GM18867 (cell line): ENCODE measurements at regions not wholly inside any gene's neighbourhood (a gene's known extent, or its start where the extent isn't known, plus 50 kb on each side); places are given as distances from the start of the nearest gene placed in this dataset.
"Not testable (repeated sequence)": the region's sequence is repeated elsewhere in the genome, so short reads cannot be mapped to it uniquely, and the experiment has no call there.

Experiments
- ATAC-seq: cut with Tn5 transposase; IDR thresholded peaks from one replicate; pipeline ENCODE4 v1.9.1; 2021; ENCODE audit warnings: mild to moderate bottlenecking, moderate library complexity; ENCODE audit not compliant: unreplicated experiment

DNA sequence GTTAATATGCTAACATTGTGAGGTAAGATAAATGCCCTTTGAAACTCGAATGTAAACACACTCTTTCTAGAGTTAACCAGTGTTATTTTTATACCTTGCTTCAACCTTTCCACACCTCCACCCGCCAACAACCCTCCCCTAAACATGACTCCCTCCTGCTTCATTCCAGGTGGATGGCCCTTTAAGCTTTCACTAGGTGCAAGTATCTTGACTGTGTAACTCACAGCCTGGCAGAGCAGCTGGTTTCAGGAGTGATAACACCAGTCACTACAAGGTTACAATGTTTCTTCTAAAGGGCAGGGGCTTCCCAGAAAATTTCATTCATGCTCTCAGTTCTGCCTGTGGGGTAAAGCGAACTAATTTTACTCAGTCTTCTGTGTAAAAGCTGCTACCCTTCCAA lies 318.1 kb upstream of the FRG1 start:
- not testable (repeated sequence) for ATAC-seq

DNA sequence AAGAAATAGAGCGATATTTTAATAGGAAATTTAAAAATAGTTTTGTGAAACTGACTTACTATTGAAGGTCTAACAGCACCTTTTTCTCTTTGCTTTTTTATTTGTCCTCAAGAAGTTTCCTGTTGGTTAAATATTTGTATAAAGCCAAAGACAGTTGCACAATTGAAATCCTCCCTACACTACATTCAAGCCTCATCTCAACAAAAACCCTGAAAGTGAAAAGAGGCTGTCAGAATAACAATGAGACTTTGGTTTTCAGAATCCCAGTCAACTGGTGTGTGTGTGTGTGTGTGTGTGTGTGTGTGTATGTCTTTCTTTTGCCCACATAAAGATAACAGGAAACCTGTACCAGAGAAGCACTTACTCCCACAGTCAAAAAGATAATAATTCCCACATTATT lies 313.6 kb upstream of the FRG1 start:
- ATAC-seq = not testable (repeated sequence)

DNA sequence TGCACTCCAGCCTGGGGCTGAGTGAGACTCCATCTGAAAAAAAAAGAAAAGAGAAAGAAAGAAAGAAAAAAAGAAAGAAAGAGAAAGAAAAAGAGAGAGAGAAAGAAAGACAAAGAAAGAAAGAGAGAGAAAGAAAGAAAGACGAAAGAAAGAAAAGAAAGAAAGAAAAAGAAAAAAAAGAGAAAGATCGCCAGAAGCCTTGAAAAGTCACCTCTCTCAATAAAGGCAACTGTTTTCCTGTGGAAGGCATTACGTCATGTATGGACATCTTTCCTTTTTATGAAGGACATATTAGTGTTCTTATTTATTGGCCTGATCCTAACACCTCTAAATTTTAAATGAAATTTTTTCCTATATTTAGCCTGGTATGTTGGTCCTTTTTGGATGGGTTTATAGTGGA lies 310.9 kb upstream of the FRG1 start:
- ATAC-seq = not testable (repeated sequence)

DNA sequence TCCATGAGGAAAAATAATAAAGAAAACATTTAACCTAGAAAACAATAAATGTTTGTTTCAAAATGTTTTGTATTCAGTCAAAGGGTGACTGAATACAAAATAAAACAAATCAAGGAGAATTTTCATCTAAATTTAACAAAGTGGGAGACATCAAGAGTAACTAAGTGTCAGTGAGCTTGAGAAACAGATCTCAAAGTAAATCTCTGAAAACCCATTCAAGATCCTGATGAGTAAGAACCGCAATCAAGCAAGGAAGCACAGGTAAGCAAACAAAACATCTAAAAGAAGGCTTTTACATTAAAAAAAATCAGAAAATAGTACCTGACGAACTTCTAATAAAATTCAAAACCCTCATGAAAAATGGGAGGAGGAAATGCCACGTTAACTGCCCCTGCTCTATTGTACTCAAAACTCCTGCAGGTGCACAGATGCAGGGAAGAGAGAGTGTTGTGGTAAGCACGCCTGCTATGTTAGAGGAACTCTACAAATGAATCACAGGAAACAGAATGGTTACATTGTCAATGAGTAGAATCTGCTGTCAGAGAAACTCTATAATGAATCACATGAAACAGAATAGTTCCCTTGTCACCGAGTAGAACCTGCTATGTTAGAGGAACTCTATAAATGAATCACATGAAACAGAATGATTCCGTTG lies 309.6 kb upstream of the FRG1 start:
- peak; percentile 94 for ATAC-seq

DNA sequence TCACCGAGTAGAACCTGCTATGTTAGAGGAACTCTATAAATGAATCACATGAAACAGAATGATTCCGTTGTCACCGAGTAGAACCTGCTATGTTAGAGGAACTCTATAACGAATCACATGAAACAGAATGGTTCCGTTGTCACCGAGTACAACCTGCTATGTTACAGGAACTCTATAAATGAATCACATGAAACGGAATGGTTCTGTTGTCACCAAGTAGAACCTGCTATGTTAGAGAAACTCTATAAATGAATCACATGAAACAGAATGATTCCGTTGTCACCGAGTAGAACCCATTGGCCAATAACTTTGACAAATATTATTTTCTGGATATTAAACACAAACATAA lies 309.1 kb upstream of the FRG1 start:
- not testable (repeated sequence) for ATAC-seq

DNA sequence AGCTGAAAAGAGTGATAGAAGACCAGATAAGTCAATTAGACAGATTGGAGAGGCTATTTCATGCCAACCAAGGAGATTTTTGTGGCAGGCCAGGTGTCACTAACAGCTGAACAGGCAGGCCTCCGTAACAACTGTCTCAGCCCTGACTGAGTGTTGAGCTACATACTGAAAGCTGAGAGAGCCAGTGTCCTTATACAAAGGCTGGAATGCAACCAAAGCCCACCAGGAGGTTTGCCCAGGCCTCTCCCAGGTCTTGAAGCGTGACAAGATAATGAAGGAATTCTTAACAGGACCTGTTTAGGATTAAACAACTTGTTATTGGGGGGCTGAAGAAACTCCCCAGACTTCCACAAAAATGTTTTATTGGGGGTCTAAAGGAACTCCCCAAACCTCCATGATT lies 290.2 kb upstream of the FRG1 start:
- ATAC-seq = not testable (repeated sequence)

DNA sequence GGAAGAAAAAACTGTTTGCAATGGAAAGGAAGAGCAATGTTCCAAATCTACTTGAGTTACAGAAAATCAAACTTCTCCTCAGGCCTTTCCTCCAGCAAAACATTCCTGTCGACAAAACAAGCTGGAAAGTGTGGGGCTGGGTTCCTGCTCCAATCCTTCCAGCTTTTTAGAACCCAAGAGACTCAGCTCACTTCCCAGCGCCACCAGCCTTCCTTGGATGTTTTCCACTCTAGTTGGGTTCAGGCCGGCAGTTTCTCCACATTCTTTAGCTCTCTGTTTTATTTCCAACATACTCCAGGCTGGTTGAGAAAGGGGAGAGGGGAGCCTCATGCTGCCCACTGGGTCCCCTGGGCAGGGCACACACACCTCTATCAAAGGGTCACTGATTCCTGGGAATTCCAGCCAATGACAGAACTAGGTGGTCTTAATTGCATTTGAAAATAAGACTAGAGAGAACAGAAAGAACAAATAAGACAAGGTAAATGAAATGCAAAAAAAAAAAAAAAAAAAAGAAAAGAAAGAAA lies 287.5 kb upstream of the FRG1 start:
- not testable (repeated sequence) for ATAC-seq

DNA sequence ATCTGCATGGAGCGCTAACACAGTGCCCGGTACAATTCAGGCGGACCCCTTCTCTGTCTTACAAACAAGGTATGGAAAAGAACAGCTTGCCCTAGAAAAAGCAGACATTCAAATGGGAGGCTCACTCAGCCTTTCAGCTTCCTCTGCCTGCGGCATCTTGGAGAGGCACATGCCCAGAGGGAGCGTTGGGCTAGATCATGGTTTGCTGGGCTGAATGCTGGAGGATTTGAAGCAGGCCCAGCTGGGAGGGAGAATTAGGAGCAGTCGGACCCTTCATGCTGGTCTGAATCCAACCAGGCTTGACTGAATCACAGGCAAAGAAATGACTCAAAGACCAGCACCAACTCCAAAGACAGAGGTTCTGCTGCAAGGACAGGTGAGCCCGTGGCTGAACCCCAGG lies 286.7 kb upstream of the FRG1 start:
- not testable (repeated sequence) for ATAC-seq

DNA sequence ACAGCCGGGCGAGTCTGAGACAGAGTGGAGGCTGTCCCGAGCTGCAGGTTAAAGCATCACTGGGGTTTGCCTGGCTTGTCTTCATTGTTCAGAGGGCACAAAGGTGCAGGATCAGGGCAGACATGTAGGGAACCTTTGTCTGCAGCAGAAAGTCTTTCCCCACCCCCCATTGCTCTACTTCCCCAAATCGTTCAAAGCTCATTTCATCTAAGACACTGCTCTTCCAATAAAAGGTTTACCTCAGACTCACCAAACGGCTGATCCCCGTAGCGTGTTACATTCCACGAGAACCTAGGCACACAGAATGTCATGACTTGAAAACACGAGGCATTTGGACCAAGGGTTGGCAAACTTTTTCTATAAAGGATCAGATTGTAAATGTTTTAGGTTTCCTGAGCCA lies 286.3 kb upstream of the FRG1 start:
- not testable (repeated sequence) for ATAC-seq

DNA sequence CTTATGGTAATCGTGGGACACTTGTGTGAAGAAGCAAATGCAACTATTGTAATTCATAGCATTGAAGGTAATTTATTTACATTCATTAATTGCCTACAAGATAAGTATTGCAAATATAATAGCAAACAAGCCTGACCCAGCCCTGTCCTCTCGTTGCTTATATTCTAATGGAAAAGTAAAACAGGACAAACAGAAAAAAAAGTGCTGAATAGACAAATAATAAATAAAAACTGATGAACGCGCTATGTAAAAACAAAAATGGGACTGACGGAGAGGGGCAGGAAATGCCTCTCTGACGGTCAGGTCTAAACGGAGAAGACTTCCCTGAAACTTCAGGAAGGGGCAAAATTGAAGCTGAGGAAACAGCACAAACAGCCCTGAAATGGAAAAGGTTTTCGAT lies 284.9 kb upstream of the FRG1 start:
- ATAC-seq = not testable (repeated sequence)

DNA sequence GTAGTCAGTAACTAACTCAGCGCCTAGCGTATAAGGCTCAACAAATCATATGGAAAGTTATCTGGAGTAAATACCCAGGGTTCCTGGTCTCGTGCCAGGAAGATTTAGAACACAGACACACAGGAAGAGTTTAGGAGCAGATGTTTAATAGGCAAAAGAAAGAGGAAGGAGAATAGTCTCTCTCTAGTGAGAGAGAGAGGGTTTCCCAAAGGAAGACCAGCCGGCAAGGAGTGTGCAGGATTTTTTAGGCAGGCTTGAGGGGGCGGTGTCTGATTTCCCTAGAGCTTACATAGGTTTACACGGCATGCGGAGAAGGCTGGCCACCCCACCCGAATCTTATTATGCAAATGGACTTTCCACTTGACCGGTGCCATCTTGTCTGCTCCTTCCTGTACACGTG lies 284.0 kb upstream of the FRG1 start:
- no peak for ATAC-seq

DNA sequence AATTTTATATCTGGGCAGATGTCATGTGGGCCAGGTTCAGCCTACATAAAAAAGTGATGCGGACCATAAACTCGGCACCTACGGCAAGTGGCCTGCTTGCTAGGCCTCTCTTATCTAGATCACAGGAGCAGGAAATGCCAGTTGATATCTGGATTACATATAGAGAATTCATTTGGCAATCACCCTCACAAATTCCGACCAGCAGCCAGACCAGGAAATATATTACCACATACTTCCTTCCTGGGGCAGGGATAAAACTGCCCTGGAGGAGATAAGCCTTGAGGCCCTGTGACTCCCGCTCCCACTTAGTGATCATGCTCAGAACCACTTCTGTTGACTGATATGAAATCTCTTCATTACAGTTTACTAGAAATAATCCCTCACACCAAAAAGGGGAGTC lies 282.4 kb upstream of the FRG1 start:
- not testable (repeated sequence) for ATAC-seq

DNA sequence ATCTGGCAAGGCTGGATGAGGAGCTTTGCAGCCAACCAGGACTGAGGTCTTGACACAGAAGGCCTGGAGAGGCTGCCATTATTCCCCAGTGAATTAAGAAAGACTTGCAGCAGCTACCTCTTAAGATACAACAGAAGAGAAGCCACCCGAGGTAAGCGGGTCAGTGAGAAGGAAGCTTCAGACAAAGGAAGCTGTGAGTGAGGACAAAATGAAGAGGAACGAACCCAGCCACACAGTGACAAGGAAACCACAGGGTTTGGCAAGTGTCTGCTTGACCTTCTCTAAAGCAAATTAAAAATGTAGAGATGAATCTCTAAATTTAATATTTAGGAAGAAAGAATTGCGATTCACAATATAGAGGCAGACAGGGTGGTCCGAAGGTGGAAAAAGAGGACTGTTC lies 281.8 kb upstream of the FRG1 start:
- not testable (repeated sequence) for ATAC-seq

DNA sequence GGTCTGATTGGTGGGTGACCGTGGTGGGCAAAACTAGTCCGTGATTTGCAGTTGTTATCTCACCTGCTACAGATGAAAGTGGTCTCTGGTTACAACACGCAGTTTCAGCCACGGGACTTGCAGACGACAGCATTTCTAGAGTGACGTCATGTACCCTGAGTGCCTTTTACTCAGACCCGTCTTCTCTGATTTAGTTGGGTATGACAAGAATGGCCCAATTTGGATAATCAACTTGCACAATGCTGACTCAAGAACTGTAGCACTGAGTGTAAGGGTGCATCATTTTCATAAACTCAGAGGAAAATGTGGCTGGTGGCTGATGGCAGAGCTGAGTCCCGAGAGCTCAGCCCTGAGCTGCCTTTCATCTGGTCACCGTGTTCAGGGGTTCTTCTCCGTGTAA lies 281.4 kb upstream of the FRG1 start:
- no peak for ATAC-seq

DNA sequence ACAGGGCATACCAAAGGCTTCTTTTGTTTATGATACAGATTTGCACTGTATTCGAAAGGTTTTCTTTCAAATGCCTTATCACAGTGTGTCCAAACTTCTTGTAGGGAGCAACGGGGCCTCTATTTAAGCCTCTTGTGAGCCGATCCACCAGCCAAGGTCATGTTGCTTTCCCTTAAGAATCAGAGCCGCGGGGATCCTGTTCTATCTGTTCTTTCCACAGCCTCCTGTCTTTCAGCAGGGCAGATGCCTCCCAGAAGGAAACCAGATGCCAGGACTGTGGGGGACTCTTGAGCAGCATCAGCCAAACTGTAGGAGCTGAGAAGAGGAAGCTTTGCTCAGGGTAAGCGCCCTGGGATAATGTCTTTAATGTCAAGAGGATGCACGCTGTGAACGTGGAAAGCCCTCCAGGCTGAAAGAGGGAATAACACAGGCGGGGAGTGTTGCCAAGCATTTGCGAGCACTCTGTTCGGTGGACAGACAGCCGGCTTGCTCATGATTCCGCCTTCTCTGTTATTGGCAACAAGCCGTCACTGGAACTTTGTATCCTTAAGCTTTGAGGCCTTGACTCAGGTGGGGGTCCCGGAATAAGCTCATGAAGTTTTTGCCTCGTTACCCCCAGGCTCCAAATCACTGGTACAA lies 279.8 kb upstream of the FRG1 start:
- ATAC-seq = no peak

DNA sequence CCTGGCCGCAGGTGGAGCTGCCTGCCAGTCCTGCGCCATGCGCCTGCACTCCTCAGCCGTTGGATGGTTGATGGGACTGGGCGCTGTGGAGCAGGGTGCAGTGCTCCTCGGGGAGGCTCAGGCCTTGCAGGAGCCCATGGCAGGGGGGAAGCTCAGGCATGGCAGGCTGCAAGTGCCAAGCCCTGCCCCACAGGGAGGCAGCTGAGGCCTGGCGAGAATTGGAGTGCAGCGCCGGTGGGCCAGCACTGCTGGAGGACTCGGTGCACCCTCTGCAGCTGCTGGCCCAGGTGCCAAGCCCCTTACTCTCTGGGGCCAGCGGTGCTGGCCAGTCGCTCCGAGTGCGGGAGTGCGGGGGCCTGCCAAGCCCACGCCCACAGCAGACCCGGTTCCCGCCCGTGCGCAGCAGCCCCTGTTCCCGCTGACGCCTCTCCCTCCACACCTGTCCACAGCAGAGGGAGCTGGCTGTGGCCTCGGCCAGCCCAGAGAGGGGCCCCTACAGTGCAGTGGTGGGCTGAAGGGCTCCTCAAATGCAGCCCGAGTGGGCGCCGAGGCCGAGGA lies 275.9 kb upstream of the FRG1 start:
- ATAC-seq = no peak

DNA sequence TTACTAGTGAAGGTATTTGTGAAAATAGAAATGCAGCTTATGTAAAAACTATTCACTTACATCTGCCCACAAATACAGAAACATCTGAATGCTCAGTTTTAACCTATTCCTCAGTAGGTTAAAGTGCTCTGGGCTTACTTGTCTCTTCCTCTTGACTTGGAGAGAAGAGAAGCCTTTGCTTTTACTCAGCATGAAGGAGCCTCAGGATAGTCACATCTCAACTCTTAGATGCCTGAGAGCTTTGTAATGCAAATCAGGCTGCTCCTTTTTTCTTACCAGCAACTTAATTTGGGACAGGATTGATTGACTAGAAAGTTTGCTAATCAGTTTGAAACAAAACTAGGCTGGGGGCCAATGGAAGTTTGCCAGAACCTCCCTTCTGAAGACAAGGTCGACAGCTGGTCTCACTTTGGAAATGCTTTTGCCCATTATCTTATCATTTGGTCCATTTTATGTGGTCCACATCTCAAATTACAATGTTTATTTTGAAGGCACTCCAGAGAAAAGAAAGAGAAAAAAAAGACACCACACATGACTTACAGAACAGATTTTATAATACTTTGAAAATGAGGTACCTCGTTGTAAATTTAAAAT lies 274.9 kb upstream of the FRG1 start:
- not testable (repeated sequence) for ATAC-seq

DNA sequence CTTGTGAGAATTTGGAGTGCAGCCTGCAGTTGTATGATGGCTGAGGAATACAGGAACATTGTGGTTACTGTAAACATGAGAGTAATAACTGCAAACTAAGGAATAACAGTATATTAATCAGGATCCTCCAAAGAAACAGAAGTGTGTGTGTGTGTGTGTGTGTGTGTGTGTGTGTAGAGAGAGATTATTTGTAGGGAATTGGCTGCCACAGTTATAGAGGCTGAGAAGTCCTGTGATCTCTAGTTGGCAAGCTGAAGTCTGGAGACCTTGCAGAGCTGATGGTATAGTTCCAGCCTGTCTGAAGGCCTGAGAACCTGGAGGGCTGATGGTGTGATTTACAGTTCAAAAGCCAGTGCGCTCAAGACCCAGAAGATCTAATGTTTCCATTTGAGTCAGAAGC lies 273.3 kb upstream of the FRG1 start:
- ATAC-seq = not testable (repeated sequence)

DNA sequence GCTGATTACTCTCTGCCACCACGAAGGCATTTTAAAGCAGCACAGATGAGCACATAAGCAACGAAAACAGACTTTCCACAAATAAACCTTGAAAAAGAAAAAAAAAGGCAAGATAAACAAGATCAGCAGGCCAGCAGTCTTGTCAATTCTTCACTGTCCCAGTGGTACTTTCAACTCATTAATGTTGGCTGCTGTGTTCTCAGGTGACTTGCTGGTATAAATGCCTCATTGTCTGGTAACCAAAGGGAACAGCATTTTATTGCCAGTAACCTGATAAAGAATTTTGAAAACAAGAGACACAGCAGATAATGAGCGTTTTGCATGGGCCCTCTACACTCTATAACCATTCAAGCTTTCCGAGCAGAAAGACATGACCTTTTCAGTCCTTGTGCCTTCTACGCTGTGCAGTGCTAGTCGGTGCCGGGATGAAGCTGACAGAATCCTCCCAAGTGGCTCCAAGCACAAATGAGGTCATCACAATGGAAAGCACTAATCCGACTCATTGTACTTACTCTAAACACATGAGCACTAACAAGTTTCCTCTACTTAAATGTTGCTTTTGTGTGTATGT lies 242.9 kb upstream of the FRG1 start:
- ATAC-seq = not testable (repeated sequence)

DNA sequence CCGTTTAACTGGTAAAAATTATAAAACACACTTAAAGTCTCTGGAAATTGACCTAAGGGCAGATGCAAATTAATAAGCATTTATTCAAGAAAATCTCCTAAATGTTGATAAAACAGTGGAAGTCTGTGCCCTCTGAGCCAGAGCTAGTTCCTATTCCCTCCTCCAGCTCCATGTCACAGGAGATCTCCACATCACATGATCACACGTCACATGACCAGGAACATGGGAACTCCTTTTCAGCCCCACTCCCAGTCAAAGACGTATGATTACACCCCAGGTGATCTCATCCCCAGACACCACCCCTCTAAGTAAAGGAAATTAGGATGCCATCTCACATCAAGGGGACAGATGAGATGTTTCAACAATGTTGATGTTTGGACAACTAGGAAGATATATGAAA lies 237.7 kb upstream of the FRG1 start:
- ATAC-seq = not testable (repeated sequence)

DNA sequence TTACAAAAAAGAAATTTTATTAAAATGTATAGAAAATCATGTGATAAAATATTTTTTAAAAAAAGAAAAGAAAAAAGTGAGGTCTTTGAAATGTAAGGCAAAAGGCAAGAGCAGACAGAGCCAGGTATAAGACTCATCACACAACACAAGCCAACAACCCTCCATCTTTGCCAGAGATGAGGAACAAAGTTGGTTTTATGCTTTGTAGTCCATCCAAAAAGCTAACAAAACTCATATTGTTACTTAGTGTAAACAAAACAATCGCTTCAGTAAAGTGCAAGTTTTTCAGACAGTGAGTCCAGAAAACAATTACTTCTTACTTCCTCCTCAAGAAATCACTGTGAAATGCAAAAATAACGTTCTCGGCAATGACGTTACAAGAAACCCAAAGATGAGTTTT lies 233.9 kb upstream of the FRG1 start:
- ATAC-seq = not testable (repeated sequence)

DNA sequence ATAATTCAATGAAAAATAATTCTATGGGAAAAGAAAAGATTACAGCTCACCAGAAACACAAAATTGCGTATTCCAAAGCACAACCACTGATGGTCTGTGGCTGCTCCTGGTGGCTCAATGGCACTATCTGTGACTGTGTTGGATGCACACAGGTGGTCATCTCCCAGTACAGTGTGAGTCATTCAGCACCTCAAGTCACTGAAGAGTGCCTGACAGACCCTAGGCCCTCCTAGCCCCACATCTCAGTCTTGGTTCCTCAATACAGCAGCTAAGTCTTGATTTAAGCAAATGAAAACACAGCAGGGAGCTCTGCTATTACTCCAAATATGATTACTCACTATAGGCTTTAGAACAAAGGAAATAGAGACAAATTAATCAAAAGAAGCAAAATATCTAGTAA lies 233.4 kb upstream of the FRG1 start:
- ATAC-seq = not testable (repeated sequence)
